ENCODE measurements at regions not wholly inside any gene's neighbourhood (a gene's known extent, or its start where the extent isn't known, plus 50 kb on each side); places are given as distances from the start of the nearest gene placed in this dataset.

GRCh38 chr3:191797271-191797670 is 336.3 kb downstream of the PYDC2 start:
- Mint-ChIP-seq H3K4me3 (ENCODE audit: unreplicated experiment) (no peak overlapping the region), H3K36me3 (ENCODE audit: unreplicated experiment) (no peaks in the 10 kb centered on the region), H3K27me3 (ENCODE audit: unreplicated experiment) (peaks cover 2% of the 10 kb centered on the region), H3K27ac (ENCODE audit: unreplicated experiment) (no peak overlapping the region), H3K4me1 (ENCODE audit: low read depth, unreplicated experiment) (no peaks in the 10 kb centered on the region), H3K9me3 (ENCODE audit: unreplicated experiment) (peaks cover 1% of the 10 kb centered on the region)
- DNase-seq = no peak
- TF ChIP-seq CTCF (IDR thresholded peaks at IDR 0.05; ENCODE audit: partially characterized antibody, unreplicated experiment) = no peak

DNA sequence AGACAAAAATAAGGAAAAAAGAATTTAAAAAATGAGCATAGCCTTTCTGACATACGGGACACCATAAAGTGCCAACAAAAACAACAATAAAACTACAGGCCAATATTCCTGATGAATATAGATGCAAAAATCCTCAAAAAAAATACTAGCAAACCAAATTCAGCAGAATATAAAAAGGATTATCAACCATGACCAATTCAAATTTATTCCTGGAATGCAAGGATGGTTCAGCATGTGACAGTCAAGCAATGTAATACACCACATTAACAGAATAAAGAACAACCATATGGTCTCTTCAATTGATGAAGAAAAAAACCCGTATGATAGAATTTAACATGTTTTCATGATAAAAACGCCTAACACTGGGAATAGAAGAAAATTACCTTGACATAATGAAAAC is 341.7 kb downstream of the PYDC2 start:
- no peak overlapping the region for H3K27ac Mint-ChIP-seq (ENCODE audit: unreplicated experiment)
- H3K9me3 Mint-ChIP-seq (ENCODE audit: unreplicated experiment) = no peaks in the 10 kb centered on the region

GRCh38 chr3:191804935-191805334 is 344.0 kb downstream of the PYDC2 start:
- Mint-ChIP-seq H3K4me3 (ENCODE audit: unreplicated experiment) (no peak overlapping the region), H3K27me3 (ENCODE audit: unreplicated experiment) (peaks cover 2% of the 10 kb centered on the region), H3K4me1 (ENCODE audit: low read depth, unreplicated experiment) (peaks cover 1% of the 10 kb centered on the region), H3K36me3 (ENCODE audit: unreplicated experiment) (peaks cover 4% of the 10 kb centered on the region), H3K9me3 (ENCODE audit: unreplicated experiment) (peaks cover 1% of the 10 kb centered on the region), H3K27ac (ENCODE audit: unreplicated experiment) (no peak overlapping the region)
- no peak for TF ChIP-seq CTCF (IDR thresholded peaks at IDR 0.05; ENCODE audit: partially characterized antibody, unreplicated experiment)
- no peak for DNase-seq

More for the DNA sequence above, 341.7 kb downstream of the PYDC2 start:
- Mint-ChIP-seq H3K4me1 (ENCODE audit: low read depth, unreplicated experiment) (peaks cover under 1% of the 10 kb centered on the region), H3K36me3 (ENCODE audit: unreplicated experiment) (peaks cover 4% of the 10 kb centered on the region), H3K27me3 (ENCODE audit: unreplicated experiment) (peaks cover 2% of the 10 kb centered on the region), H3K4me3 (ENCODE audit: unreplicated experiment) (no peak overlapping the region)
- TF ChIP-seq CTCF (IDR thresholded peaks at IDR 0.05; ENCODE audit: partially characterized antibody, unreplicated experiment) = no peak
- DNase-seq = no peak

- Mint-ChIP-seq H3K4me3 (ENCODE audit: unreplicated experiment) (no peak overlapping the region), H3K27ac (ENCODE audit: unreplicated experiment) (no peak overlapping the region), H3K9me3 (ENCODE audit: unreplicated experiment) (peaks cover 1% of the 10 kb centered on the region), H3K36me3 (ENCODE audit: unreplicated experiment) (peaks cover 4% of the 10 kb centered on the region), H3K27me3 (ENCODE audit: unreplicated experiment) (peaks cover 2% of the 10 kb centered on the region), H3K4me1 (ENCODE audit: low read depth, unreplicated experiment) (peaks cover 1% of the 10 kb centered on the region)
- DNase-seq = no peak
- TF ChIP-seq CTCF (IDR thresholded peaks at IDR 0.05; ENCODE audit: partially characterized antibody, unreplicated experiment) = no peak
These were observed 347.1 kb downstream of the PYDC2 start for GRCh38 chr3:191808073-191808472.

DNA sequence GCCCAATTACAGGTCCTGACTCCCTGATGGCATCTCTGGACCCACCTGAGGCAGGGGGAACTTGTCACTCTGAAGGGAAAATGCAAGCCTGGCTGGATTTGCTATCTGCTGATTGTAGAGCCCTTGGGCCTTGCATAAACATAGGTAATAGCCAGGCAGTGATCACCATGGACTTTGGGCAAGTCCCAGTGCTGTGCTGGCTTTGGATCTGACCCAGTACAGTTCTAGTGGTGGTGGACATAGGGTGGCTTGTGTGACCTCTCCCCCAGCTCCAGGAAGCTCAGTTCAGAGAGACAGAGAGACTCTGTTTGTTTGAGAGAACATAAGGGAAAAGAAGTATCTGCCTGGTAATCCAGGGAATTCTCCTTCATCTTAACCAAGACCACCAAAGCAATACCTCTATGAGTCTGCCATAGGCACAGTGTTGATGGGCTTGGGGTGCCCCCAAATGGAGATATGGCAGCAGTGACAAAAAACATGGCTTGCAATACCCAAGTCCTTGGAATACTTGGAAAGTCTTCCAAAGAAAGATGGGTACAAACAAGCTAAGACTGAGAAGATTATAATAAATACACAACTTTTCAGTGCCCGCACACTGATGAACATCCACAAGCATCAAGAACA is 348.5 kb downstream of the PYDC2 start:
- Mint-ChIP-seq H3K4me1 (ENCODE audit: low read depth, unreplicated experiment) (peaks cover 1% of the 10 kb centered on the region), H3K9me3 (ENCODE audit: unreplicated experiment) (peaks cover 1% of the 10 kb centered on the region), H3K4me3 (ENCODE audit: unreplicated experiment) (no peak overlapping the region), H3K36me3 (ENCODE audit: unreplicated experiment) (no peaks in the 10 kb centered on the region), H3K27ac (ENCODE audit: unreplicated experiment) (no peak overlapping the region), H3K27me3 (ENCODE audit: unreplicated experiment) (no peaks in the 10 kb centered on the region)
- no peak for DNase-seq
- no peak for TF ChIP-seq CTCF (IDR thresholded peaks at IDR 0.05; ENCODE audit: partially characterized antibody, unreplicated experiment)
